ENCODE measurements at regions not wholly inside any gene's neighbourhood (a gene's known extent, or its start where the extent isn't known, plus 50 kb on each side); places are given as distances from the start of the nearest gene placed in this dataset.

DNA sequence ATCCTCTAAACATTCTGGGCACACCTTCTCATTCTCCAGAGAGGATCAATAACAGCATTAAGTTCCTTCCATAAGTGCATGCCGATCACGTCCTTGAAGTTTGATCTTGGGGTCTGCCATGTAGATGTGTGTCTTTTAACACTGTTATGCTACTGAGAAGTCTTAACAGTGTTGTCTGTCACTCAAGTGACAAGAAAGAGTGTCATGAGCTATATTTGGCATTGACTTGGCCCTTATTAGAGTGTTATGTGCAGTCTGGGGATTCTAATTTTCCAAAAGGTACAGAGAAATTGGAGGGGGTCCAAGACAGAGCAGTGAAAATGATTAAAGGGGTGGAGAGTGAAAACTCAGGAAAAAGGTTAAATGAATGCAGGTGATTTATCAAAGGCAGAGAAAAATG lies 107.1 kb upstream of the OPCML start:
- Histone ChIP-seq H4K20me1 (ENCODE audit: insufficient read depth, low read length) (no peaks in the 10 kb centered on the region), H3K36me3 (ENCODE audit: insufficient read depth, low read length) (no peaks in the 10 kb centered on the region), H3K27me3 (ENCODE audit: insufficient read depth, low read length) (no peaks in the 10 kb centered on the region), H3K4me3 (ENCODE audit: low read depth, low read length, poor library complexity, severe bottlenecking) (no peak overlapping the region), H3K79me2 (ENCODE audit: insufficient read depth, low read length) (no peaks in the 10 kb centered on the region), H3K4me1 (ENCODE audit: insufficient read depth, low read length, severe bottlenecking) (no peaks in the 10 kb centered on the region), H3K9me3 (ENCODE audit: low read length) (no peaks in the 10 kb centered on the region), H3F3A (ENCODE audit: insufficient read depth, low read length) (no peaks in the 10 kb centered on the region), H3K4me2 (ENCODE audit: low read length) (no peak overlapping the region), H3K27ac (ENCODE audit: low read depth, low read length, poor library complexity, severe bottlenecking) (no peak overlapping the region), H3K9me2 (ENCODE audit: low read depth, low read length) (no peaks in the 10 kb centered on the region), H3K9ac (ENCODE audit: low read length) (no peak overlapping the region), H2AFZ (ENCODE audit: low read length) (no peak overlapping the region)
- TF ChIP-seq EZH2 (IDR thresholded peaks at IDR 0.05; ENCODE audit: borderline replicate concordance, low read length), result no peak
- TF ChIP-seq CTCF (IDR thresholded peaks at IDR 0.05; ENCODE audit: low read length), result no peak

- H3K4me3 ChIP-seq (ENCODE audit: low read depth, low read length, poor library complexity, severe bottlenecking), result no peak overlapping the region
- TF ChIP-seq EZH2 (IDR thresholded peaks at IDR 0.05; ENCODE audit: borderline replicate concordance, low read length) (no peak), CTCF (IDR thresholded peaks at IDR 0.05; ENCODE audit: low read length) (no peak)
Observed at GRCh38 chr11:133638921-133639320, 106.6 kb upstream of the OPCML start.

DNA sequence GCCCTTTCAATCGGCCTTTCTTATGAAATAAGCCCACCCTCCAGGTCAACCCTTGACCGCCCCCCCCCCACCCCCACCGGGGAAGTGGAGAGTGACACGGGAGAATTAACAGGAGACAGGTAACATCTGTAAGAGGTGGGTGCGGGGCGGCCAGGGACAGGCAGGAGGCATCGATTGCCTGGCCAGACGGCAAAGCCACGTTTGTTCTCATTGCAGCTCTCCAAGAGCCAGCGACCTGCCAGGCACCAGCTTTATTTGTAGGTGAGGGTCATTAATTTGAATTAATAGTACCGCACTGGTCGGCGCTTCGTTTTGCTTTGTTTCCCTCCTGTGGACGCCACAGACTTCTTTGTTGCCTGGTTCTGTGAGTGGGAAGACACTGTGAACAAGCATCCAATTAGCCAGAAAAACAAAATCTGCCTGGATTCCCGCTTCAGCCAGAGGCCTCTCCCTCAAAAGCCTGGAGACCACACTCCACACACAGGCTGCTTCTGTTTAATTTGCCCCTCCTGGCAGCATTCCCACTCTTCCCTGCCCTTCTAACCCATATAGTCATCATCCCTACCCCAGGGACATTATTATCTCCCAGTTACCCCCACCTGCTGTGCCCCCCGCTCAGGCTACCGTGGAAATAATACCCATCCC lies 104.5 kb upstream of the OPCML start:
- Histone ChIP-seq H2AFZ (ENCODE audit: low read length) (no peak overlapping the region), H3K9ac (ENCODE audit: low read length) (no peak overlapping the region), H3K36me3 (ENCODE audit: insufficient read depth, low read length) (no peaks in the 10 kb centered on the region), H3K9me3 (ENCODE audit: low read length) (no peaks in the 10 kb centered on the region), H3K79me2 (ENCODE audit: insufficient read depth, low read length) (no peaks in the 10 kb centered on the region), H3K4me2 (ENCODE audit: low read length) (no peak overlapping the region), H3K27me3 (ENCODE audit: insufficient read depth, low read length) (no peaks in the 10 kb centered on the region), H4K20me1 (ENCODE audit: insufficient read depth, low read length) (no peaks in the 10 kb centered on the region), H3K9me2 (ENCODE audit: low read depth, low read length) (no peaks in the 10 kb centered on the region), H3K4me1 (ENCODE audit: insufficient read depth, low read length, severe bottlenecking) (no peaks in the 10 kb centered on the region), H3K4me3 (ENCODE audit: low read depth, low read length, poor library complexity, severe bottlenecking) (no peak overlapping the region), H3K27ac (ENCODE audit: low read depth, low read length, poor library complexity, severe bottlenecking) (no peak overlapping the region), H3F3A (ENCODE audit: insufficient read depth, low read length) (no peaks in the 10 kb centered on the region)
- TF ChIP-seq EZH2 (IDR thresholded peaks at IDR 0.05; ENCODE audit: borderline replicate concordance, low read length) (no peak), CTCF (IDR thresholded peaks at IDR 0.05; ENCODE audit: low read length) (no peak)

More at GRCh38 chr11:133638921-133639320, 106.6 kb upstream of the OPCML start:
- Histone ChIP-seq H4K20me1 (ENCODE audit: insufficient read depth, low read length) (no peaks in the 10 kb centered on the region), H3K4me2 (ENCODE audit: low read length) (no peak overlapping the region), H3F3A (ENCODE audit: insufficient read depth, low read length) (no peaks in the 10 kb centered on the region), H3K79me2 (ENCODE audit: insufficient read depth, low read length) (no peaks in the 10 kb centered on the region), H3K27ac (ENCODE audit: low read depth, low read length, poor library complexity, severe bottlenecking) (no peak overlapping the region), H3K9me2 (ENCODE audit: low read depth, low read length) (no peaks in the 10 kb centered on the region), H3K27me3 (ENCODE audit: insufficient read depth, low read length) (no peaks in the 10 kb centered on the region), H3K9me3 (ENCODE audit: low read length) (no peaks in the 10 kb centered on the region), H2AFZ (ENCODE audit: low read length) (no peak overlapping the region), H3K36me3 (ENCODE audit: insufficient read depth, low read length) (no peaks in the 10 kb centered on the region), H3K4me1 (ENCODE audit: insufficient read depth, low read length, severe bottlenecking) (no peaks in the 10 kb centered on the region), H3K9ac (ENCODE audit: low read length) (no peak overlapping the region)
